MCF 10A (cell line): ENCODE measurements at regions not wholly inside any gene's neighbourhood (a gene's known extent, or its start where the extent isn't known, plus 50 kb on each side); places are given as distances from the start of the nearest gene placed in this dataset.

Experiments
- BruUV-seq: library from RNA; stranded (reverse); fragments of 400-500 nt; replicated peaks from 2 replicates; lab custom pipeline; 2021; lab: Mats Ljungman, UMichigan
- CTCF ChIA-PET: fragments of 300-600 bp; sonication (Branson Sonifier 250); formaldehyde crosslinking; extraction: SDS; loops from one replicate; lab custom pipeline; 2021; ENCODE audit warnings: antibody characterized with exemption, inconsistent platforms; lab: Yijun Ruan, JAX
- POLR2A ChIA-PET: fragments of 300-600, 350-650 bp; sonication (Branson Sonifier 250); formaldehyde crosslinking; extraction: SDS; loops from one replicate; lab custom pipeline; 2020; ENCODE audit warnings: antibody characterized with exemption, inconsistent platforms; lab: Yijun Ruan, JAX
- DNase-seq: peaks from one replicate; pipeline ENCODE4 v3.0.0-alpha.2; 2018; ENCODE audit not compliant: unreplicated experiment
- H3K27ac Mint-ChIP-seq: one replicate; pipeline ENCODE4 v1.8.0; 2022; ENCODE audit warnings: mild to moderate bottlenecking, low read depth, mixed read lengths; ENCODE audit not compliant: unreplicated experiment
- H3K27me3 Mint-ChIP-seq: one replicate; pipeline ENCODE4 v1.8.0; 2022; ENCODE audit warnings: mixed read lengths; ENCODE audit not compliant: insufficient read depth, unreplicated experiment
- H3K36me3 Mint-ChIP-seq: one replicate; pipeline ENCODE4 v1.8.0; 2022; ENCODE audit warnings: mild to moderate bottlenecking, moderate library complexity, mixed read lengths; ENCODE audit not compliant: insufficient read depth, unreplicated experiment
- H3K4me1 Mint-ChIP-seq: one replicate; pipeline ENCODE4 v1.8.0; 2022; ENCODE audit warnings: mixed read lengths; ENCODE audit not compliant: insufficient read depth, unreplicated experiment
- H3K4me3 Mint-ChIP-seq: one replicate; pipeline ENCODE4 v1.8.0; 2022; ENCODE audit warnings: mild to moderate bottlenecking, moderate library complexity, mixed read lengths; ENCODE audit not compliant: unreplicated experiment
- H3K9me3 Mint-ChIP-seq: one replicate; pipeline ENCODE4 v1.8.0; 2022; ENCODE audit warnings: mixed read lengths; ENCODE audit not compliant: unreplicated experiment
- CTCF ChIP-seq: fragments of 200-600 bp; IDR thresholded peaks from one replicate; pipeline ENCODE4 v1.8.0; 2022; ENCODE audit warnings: antibody characterized with exemption, mild to moderate bottlenecking; ENCODE audit not compliant: unreplicated experiment
- intact Hi-C: fragments of 100-400 bp; cut with micrococcal nuclease; formaldehyde crosslinking; loops from 2 replicates; pipeline ENCODE4 v1.14.1; 2022

- intact Hi-C loops, result no loop called here
These were observed 193.4 kb upstream of the NR4A3 start for GRCh38 chr9:99628285-99628684.

GRCh38 chr9:99628849-99629620, 192.7 kb upstream of the NR4A3 start:
- DNase-seq, result no peak
- no peak overlapping the region for H3K4me3 Mint-ChIP-seq
- ChIA-PET CTCF (interaction anchor here (0.7 kb wide), 1 partner anchor 382 kb away, joined by 3 read pairs; no protein-coding TSS in a partner anchor), POLR2A (no interaction called here)
- TF ChIP-seq CTCF, result no peak
- H3K36me3 Mint-ChIP-seq, result no peaks in the 10 kb centered on the region
- intact Hi-C loops, result no loop called here
- no peaks in the 10 kb centered on the region for H3K9me3 Mint-ChIP-seq
- no TSS peak for BruUV-seq
- H3K27me3 Mint-ChIP-seq, result peaks cover 15% of the 10 kb centered on the region
- no peak overlapping the region for H3K27ac Mint-ChIP-seq
- no peaks in the 10 kb centered on the region for H3K4me1 Mint-ChIP-seq

More at GRCh38 chr9:99628285-99628684, 193.4 kb upstream of the NR4A3 start:
- POLR2A ChIA-PET, result no interaction called here
- no peaks in the 10 kb centered on the region for H3K36me3 Mint-ChIP-seq
- CTCF ChIA-PET, result no interaction called here
- no peaks in the 10 kb centered on the region for H3K4me1 Mint-ChIP-seq
- peaks cover 15% of the 10 kb centered on the region for H3K27me3 Mint-ChIP-seq
- H3K4me3 Mint-ChIP-seq, result no peak overlapping the region
- TF ChIP-seq CTCF, result no peak
- no peak for DNase-seq
- no peaks in the 10 kb centered on the region for H3K9me3 Mint-ChIP-seq
- H3K27ac Mint-ChIP-seq, result no peak overlapping the region
- BruUV-seq, result no TSS peak

- BruUV-seq, result no TSS peak
- intact Hi-C loops, result no loop called here
- TF ChIP-seq CTCF, result no peak
- Mint-ChIP-seq H3K4me3 (no peak overlapping the region), H3K27me3 (peaks cover 16% of the 10 kb centered on the region), H3K4me1 (no peaks in the 10 kb centered on the region), H3K27ac (no peak overlapping the region), H3K36me3 (no peaks in the 10 kb centered on the region), H3K9me3 (no peaks in the 10 kb centered on the region)
- ChIA-PET POLR2A (interaction anchor here (0.7 to 1.1 kb wide), 2 partner anchors 11 to 121 kb away, joined by 3 to 6 read pairs; no protein-coding TSS in a partner anchor), CTCF (no interaction called here)
- no peak for DNase-seq
These were observed 189.2 kb upstream of the NR4A3 start for GRCh38 chr9:99632349-99633038.

GRCh38 chr9:99633265-99633664, 188.4 kb upstream of the NR4A3 start:
- H3K27ac Mint-ChIP-seq, result no peak overlapping the region
- peaks cover 13% of the 10 kb centered on the region for H3K27me3 Mint-ChIP-seq
- no TSS peak for BruUV-seq
- no peak for DNase-seq
- POLR2A ChIA-PET, result interaction anchor here (0.7 to 1.1 kb wide), 2 partner anchors 12 to 121 kb away, joined by 3 to 6 read pairs; no protein-coding TSS in a partner anchor
- no peak for TF ChIP-seq CTCF
- H3K4me1 Mint-ChIP-seq, result no peaks in the 10 kb centered on the region
- CTCF ChIA-PET, result no interaction called here
- intact Hi-C loops, result no loop called here
- H3K9me3 Mint-ChIP-seq, result no peaks in the 10 kb centered on the region
- no peaks in the 10 kb centered on the region for H3K36me3 Mint-ChIP-seq
- H3K4me3 Mint-ChIP-seq, result no peak overlapping the region
